ENCODE measurements at regions not wholly inside any gene's neighbourhood (a gene's known extent, or its start where the extent isn't known, plus 50 kb on each side); places are given as distances from the start of the nearest gene placed in this dataset.

GRCh38 chr6:43921548-43922425 lies 151.8 kb downstream of the VEGFA start:
- DNase-seq (ENCODE audit: low read depth, low spot score), result no peak

GRCh38 chr6:43921039-43921438 lies 151.0 kb downstream of the VEGFA start:
- no peak for DNase-seq (ENCODE audit: low read depth, low spot score)

GRCh38 chr6:43919774-43920173 lies 149.8 kb downstream of the VEGFA start:
- no peak for DNase-seq (ENCODE audit: low read depth, low spot score)

- no peak for DNase-seq (ENCODE audit: low read depth, low spot score)
These were observed 147.9 kb downstream of the VEGFA start for GRCh38 chr6:43917878-43918382.

GRCh38 chr6:43916924-43917877 lies 147.2 kb downstream of the VEGFA start:
- DNase-seq (ENCODE audit: low read depth, low spot score), result no peak

- DNase-seq (ENCODE audit: low read depth, low spot score), result no peak
These were observed 146.2 kb downstream of the VEGFA start for GRCh38 chr6:43915986-43916923.

- no peak for DNase-seq (ENCODE audit: low read depth, low spot score)
These were observed 145.3 kb downstream of the VEGFA start for GRCh38 chr6:43915208-43915869.

- DNase-seq (ENCODE audit: low read depth, low spot score), result no peak
These were observed 144.5 kb downstream of the VEGFA start for GRCh38 chr6:43914272-43915147.

GRCh38 chr6:43913375-43914271 lies 143.6 kb downstream of the VEGFA start:
- no peak for DNase-seq (ENCODE audit: low read depth, low spot score)

- no peak for DNase-seq (ENCODE audit: low read depth, low spot score)
These were observed 142.8 kb downstream of the VEGFA start for GRCh38 chr6:43912598-43913371.

GRCh38 chr6:43912116-43912577 lies 142.1 kb downstream of the VEGFA start:
- DNase-seq (ENCODE audit: low read depth, low spot score), result no peak

GRCh38 chr6:43911354-43912115 lies 141.5 kb downstream of the VEGFA start:
- no peak for DNase-seq (ENCODE audit: low read depth, low spot score)

- no peak for DNase-seq (ENCODE audit: low read depth, low spot score)
These were observed 140.8 kb downstream of the VEGFA start for GRCh38 chr6:43910638-43911353.

GRCh38 chr6:43910149-43910637 lies 140.2 kb downstream of the VEGFA start:
- no peak for DNase-seq (ENCODE audit: low read depth, low spot score)

- DNase-seq (ENCODE audit: low read depth, low spot score), result no peak
These were observed 139.6 kb downstream of the VEGFA start for GRCh38 chr6:43909474-43910148.

Data from smooth muscle cell of the brain vasculature (primary cell).